Activated CD4-positive, alpha-beta T cell treated with anti-CD3 and anti-CD28 coated beads, Interleukin-10, Interleukin-2, amounts not matched to agents 100 ng/mL and 50 ng/mL, durations not matched to agents 16 hours and 8 hours (primary cell): ENCODE measurements at regions not wholly inside any gene's neighbourhood (a gene's known extent, or its start where the extent isn't known, plus 50 kb on each side); places are given as distances from the start of the nearest gene placed in this dataset.

Experiments used
- DNase-seq: peaks from one replicate; pipeline ENCODE4 v3.0.0-alpha.2; 2020

- no peak for DNase-seq
Measured at GRCh38 chr14:22008766-22009165, 335.1 kb upstream of the OR4E1 start.

GRCh38 chr14:22007784-22008412, 334.3 kb upstream of the OR4E1 start:
- no peak for DNase-seq

DNA sequence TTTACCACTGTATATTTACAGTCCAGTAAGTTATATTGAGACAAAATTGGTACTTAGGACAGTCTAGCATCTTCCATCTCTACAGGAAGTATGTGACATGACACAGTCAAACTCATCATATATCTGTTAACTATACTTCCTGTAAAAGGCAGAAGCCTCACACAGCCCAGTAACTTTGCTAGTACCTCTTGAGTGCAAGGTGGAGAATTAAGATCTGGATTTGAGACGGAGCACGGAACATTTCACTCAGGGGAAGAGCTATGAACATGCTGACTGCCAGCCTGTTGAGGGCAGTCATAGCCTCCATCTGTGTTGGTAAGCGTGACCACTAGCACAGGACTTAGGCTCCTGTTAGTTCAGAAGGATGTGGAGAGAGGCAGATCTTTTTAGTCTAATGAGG, 333.7 kb upstream of the OR4E1 start:
- DNase-seq, result peak; percentile 37

- DNase-seq, result peak; percentile 37
Measured at GRCh38 chr14:22003461-22003860, 329.8 kb upstream of the OR4E1 start.

- peak; percentile 81 for DNase-seq
Measured at GRCh38 chr14:22002860-22003284, 329.3 kb upstream of the OR4E1 start.

DNA sequence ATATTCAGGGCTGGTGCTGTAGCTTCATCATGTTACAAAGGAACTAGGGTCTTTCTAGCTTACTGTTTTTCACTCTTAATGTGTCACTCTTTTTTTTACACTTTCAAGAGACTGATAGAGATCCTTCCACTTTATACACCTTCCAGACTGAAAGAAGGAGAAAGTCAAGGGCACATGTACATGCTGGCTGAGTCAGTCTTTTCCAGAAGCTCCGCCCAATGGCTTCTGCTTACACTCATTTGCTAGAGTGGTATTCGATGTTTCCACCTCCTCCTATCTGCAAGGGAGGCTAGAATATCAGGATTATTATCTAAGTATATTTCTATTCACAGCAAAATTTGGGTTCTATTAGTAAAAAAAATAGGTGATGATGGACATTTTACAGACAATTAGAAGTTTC, 325.8 kb upstream of the OR4E1 start:
- peak; percentile 36 for DNase-seq

DNA sequence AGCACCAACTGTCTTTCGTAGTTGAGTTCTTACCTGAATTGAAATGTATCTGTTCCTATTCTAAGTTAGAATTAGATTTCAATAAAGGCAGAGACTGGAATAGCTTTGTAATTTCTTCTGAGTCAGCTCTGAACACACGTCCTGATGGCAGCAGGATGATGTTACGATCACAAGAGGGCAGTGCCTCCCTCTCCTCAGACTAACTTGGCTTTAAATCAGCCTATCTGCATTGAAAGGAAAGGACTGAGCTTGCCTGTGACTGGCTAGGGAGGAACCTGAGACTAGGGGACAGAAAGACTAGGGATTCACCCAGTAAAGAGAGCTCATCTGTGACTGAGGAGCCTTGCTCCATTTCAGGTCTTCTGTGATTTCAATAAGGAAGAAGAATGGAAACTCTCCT, 323.7 kb upstream of the OR4E1 start:
- peak; percentile 71 for DNase-seq

DNA sequence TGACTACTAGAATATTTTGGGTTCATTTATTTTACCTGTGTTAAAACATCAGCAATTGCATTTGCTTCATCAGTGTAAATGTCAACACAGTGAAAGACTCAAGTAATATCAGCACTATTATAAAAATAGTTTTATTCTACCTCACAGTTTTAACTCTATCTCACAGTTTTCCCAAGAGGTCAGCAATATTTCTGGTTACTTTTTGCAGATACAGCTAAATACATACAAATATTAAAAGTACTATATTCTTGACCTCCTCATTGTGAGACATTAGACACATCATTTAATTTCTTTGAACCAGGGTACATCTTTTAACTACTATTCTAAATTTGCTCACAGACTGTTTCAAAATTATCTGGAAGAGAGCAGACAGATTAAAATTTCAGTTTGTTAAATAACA, 321.7 kb upstream of the OR4E1 start:
- DNase-seq, result no peak

DNA sequence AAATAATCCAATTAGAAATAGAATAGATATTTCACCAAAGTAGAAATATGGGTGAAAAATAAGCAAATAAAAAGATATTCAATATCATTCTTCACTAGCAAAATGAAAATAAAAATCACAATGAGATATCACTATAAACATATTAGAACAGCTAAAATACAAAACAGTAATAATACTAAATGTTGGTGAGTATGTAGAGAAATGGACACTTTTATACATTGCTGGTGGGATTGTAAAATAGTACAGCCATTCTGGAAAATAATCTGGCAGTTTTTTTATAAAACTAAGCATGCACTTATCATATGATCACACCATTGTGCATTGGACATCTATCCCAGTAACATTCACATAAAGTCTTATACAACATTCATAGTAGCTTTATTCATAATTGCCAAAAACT, 320.2 kb upstream of the OR4E1 start:
- no peak for DNase-seq

DNA sequence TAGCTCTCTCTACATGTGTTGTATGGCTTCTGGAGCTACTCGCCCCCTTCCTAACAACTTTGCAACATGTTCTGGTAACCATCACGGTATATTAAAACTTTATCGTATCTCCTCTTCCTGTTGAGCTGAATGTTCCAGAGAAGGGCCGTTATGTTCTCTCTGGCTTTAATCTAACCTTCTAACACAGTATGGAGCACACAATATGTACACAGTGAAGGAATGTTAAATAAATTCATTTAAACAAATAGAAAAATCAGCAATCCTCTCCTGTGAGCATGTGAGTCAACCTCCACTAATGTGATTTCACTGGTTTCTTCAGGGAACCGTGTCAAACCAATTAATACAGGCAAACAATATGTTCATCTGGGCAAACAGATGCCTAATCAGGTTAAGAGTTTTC, 319.5 kb upstream of the OR4E1 start:
- no peak for DNase-seq

GRCh38 chr14:21991130-21991529, 317.5 kb upstream of the OR4E1 start:
- DNase-seq, result no peak

GRCh38 chr14:21990116-21990515, 316.5 kb upstream of the OR4E1 start:
- DNase-seq, result peak; percentile 37

DNA sequence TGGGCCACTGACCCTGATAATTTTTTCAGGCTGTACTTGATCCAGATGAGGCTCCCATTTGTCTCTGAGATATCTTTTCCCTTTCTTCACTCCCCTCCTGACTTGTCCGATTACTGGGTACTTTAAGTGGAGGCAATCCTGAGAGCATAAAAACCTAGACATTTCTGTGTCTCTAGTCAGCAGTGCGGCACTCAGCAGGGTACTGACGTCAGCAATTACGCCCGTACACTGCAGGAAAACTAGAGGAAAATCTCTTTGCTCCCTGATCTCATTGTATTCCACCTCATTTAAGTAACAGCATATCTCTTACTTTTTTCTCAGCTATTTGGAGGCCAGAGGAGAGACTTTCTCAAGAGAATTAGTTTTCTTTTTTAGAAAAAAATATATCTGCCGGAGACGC, 315.5 kb upstream of the OR4E1 start:
- DNase-seq, result no peak

- no peak for DNase-seq
Measured at GRCh38 chr14:21988413-21988812, 314.8 kb upstream of the OR4E1 start.

DNA sequence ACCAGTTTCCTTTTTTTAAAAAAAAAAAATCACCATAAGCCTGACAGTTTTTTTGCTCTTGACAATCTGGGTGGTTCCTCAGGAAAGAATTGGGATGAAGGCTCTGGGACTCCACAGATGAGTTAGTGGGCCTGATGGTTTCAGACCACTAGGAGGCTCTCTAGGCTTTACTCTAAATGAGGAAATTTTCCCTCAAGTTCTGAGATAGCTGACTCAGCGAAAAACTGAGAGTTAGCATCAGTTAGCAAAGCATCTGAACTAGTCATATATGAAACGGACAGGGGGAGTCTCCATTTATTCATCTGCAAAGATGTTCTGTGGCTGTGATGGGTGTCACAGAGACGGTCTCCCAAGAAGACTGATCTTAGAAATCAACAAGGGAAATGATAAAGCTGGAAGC, 314.3 kb upstream of the OR4E1 start:
- DNase-seq, result peak; percentile 61

GRCh38 chr14:21985081-21985480, 311.5 kb upstream of the OR4E1 start:
- no peak for DNase-seq

DNA sequence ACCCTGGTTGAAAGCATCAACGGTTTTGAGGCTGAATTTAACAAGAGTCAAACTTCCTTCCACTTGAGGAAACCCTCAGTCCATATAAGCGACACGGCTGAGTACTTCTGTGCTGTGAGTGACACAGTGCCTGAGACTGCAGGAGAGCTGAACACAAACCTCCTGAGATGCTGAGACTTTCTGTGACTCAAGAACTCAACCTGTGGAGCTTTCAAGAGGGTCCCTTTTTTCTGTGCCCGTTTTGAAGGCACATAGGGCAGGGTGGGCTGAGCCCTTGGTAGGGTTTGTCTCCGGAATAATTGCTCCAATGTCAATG, 305.3 kb upstream of the OR4E1 start:
- DNase-seq, result no peak

DNA sequence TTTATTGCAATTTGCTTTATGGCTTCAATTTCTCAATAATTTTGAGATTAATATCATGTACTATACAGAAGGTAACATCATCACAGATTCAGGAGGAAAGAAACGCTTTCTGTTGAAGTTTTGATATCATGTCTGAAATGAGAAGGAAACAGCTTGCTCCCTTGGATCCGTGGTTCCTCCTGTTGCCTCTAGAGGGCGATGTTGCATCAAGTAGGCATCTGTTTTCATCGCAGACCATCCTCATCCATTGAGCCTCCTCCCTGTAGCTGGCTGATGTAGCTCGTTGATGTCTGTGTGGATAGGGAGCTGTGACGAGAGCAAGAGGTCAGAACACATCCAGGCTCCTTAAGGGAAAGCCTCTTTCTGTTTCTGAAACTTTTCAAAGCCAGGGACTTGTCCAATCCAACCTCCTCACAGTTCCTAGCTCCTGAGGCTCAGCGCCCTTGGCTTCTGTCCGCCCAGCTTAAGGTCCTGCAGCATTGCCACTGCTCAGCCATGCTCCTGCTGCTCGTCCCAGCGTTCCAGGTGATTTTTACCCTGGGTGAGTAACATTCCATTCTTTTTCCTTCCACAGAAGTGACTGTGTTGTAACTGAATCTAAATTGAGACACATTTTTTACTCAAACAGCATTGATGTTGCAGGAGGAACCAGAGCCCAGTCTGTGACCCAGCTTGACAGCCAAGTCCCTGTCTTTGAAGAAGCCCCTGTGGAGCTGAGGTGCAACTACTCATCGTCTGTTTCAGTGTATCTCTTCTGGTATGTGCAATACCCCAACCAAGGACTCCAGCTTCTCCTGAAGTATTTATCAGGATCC, 304.8 kb upstream of the OR4E1 start:
- peak; percentile 75 for DNase-seq

DNA sequence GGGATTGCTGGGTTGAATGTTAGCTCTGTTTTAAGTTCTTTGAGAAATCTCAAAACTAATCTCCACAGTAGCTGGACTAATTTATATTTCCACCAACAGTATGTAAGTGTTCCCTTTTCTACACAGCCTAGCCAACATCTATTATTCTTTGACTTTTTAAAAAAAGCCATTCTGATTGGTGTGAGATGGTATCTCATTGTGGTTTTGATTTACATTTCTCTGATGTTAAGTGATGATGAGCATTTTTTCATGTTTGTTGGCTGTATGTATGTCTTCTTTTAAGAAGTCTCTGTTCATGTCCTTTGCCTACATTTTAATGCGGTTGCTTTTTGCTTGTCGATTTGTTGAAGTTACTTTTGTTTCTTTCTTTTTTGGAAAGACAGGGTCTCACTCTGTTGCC, 301.1 kb upstream of the OR4E1 start:
- no peak for DNase-seq

- DNase-seq, result peak; percentile 54
Measured at GRCh38 chr14:21965042-21965441, 291.4 kb upstream of the OR4E1 start.

- DNase-seq, result no peak
Measured at GRCh38 chr14:21964180-21964579, 290.6 kb upstream of the OR4E1 start.

GRCh38 chr14:21960636-21961035, 287.0 kb upstream of the OR4E1 start:
- DNase-seq, result no peak

DNA sequence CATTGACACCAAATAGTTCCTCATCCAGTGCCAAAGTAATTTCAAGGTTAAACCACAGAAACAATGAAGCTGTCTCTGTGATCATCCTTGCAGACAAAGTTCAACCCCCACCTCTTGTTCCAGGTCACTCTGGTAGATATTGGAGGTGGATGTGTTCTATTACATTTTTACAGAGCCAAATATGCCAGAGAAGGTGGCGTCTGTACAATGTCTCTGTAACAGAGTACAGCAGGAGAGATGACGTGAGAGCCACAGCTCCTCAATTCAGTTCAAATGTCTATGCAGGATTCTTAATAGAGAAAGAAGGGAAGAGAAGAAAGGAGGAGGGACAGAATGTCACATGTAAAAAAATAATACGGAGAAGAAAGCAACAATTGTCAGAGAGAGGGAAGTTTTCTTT, 268.3 kb upstream of the OR4E1 start:
- no peak for DNase-seq

DNA sequence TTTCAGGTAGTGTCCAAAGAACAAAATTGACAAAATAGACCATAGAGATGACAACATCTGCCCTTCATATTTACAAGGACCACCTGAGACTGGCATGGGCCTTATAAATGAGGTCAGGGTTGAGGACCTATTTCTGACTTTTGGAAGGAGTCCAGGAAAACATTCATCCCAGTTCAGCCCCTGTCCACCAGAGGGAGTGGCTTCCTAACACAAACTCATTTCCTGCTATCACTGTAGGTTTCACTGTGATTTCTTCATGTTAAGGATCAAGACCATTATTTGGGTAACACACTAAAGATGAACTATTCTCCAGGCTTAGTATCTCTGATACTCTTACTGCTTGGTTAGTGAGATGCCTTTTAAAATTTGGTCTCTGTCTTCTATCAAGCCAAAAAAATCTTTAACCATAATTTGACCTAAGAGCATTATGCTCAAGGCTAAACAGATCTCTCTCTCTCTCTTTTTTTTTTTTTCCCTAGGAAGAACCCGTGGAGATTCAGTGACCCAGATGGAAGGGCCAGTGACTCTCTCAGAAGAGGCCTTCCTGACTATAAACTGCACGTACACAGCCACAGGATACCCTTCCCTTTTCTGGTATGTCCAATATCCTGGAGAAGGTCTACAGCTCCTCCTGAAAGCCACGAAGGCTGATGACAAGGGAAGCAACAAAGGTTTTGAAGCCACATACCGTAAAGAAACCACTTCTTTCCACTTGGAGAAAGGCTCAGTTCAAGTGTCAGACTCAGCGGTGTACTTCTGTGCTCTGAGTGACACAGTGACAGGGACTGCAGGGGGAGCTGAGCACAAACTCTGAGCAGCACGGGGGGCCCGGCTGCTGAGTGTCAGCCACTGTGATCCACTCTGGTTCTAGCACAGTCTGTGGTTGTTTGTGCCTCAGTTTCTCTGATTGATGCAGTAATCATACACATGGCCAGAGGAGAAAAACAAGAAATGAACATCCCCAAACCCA, 267.6 kb upstream of the OR4E1 start:
- DNase-seq, result peak; percentile 41
